ENCODE measurements at regions not wholly inside any gene's neighbourhood (a gene's known extent, or its start where the extent isn't known, plus 50 kb on each side); places are given as distances from the start of the nearest gene placed in this dataset.

DNA sequence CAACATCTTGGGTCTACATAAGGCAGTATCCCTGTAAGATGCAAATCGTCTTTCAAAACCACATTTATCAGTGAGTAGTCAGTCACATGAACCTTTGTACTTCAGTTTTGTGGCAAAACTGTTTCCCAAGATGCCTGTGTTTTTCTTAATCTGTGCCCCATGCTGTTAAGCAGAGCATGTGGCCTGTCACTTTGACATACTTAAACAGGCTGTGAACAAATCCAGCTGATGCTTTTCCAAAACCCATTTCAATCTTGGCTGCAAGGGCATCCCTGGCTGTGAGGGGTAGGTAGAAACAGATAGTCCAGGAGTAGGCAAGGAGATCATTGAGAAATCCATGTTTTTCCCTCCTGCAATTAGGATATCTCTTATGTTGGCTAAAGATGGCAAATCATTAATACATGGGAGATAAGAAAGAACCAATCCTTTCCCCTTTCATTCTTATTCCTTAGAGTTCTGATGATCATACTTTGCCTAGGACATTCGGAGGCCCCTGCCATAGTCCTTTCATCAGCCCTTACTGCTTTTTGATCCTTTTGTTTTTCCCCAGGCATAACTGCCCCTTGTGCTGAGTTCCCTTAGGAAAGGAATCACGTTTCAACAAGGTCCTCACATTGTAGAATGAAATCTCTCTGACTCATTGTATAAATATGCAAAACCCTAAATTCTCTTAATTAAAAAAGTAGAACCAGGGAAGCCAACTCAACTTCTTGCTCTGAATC, 121.1 kb upstream of the EEA1 start:
- TF ChIP-seq, protein P1, sequence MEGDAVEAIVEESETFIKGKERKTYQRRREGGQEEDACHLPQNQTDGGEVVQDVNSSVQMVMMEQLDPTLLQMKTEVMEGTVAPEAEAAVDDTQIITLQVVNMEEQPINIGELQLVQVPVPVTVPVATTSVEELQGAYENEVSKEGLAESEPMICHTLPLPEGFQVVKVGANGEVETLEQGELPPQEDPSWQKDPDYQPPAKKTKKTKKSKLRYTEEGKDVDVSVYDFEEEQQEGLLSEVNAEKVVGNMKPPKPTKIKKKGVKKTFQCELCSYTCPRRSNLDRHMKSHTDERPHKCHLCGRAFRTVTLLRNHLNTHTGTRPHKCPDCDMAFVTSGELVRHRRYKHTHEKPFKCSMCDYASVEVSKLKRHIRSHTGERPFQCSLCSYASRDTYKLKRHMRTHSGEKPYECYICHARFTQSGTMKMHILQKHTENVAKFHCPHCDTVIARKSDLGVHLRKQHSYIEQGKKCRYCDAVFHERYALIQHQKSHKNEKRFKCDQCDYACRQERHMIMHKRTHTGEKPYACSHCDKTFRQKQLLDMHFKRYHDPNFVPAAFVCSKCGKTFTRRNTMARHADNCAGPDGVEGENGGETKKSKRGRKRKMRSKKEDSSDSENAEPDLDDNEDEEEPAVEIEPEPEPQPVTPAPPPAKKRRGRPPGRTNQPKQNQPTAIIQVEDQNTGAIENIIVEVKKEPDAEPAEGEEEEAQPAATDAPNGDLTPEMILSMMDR (IDR thresholded peaks at IDR 0.05; ENCODE audit: insufficient read depth, low read length, poor library complexity, severe bottlenecking): no peak
- TF ChIP-seq EZH2phosphoT487 (conservative IDR thresholded peaks at IDR 0.05; ENCODE audit: low read length): no peak

All from SU-DHL-6 (cell line).